ENCODE measurements at regions not wholly inside any gene's neighbourhood (a gene's known extent, or its start where the extent isn't known, plus 50 kb on each side); places are given as distances from the start of the nearest gene placed in this dataset.
"Not testable (repeated sequence)": the region's sequence is repeated elsewhere in the genome, so short reads cannot be mapped to it uniquely, and the experiment has no call there.

DNA sequence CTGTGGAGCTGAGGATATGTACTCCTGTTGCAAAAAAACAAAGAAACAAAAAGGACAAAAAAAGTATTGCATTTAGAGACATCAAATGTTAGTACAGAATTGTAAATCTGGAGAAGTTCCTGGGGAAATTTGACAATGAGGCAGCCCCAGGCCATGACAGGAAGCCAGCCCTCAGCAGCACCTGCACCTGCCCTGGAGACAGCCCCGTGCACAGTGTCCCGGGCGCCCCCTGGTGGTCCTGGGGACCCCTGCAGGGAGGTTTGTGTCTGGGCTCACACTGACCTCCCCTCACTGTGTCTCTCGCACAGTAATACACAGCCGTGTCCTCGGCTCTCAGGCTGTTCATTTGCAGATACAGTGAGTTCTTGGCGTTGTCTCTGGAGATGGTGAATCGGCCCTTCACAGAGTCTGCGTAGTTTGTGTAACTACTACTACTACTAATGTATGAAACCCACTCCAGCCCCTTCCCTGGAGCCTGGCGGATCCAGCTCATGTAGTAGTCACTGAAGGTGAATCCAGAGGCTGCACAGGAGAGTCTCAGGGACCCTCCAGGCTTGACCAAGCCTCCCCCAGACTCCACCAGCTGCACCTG, 590.1 kb downstream of the TMEM121 start:
- peak in 1 of 3 donors; percentile 12 for DNase-seq (ENCODE audit: low read depth in 3 of 3)

DNA sequence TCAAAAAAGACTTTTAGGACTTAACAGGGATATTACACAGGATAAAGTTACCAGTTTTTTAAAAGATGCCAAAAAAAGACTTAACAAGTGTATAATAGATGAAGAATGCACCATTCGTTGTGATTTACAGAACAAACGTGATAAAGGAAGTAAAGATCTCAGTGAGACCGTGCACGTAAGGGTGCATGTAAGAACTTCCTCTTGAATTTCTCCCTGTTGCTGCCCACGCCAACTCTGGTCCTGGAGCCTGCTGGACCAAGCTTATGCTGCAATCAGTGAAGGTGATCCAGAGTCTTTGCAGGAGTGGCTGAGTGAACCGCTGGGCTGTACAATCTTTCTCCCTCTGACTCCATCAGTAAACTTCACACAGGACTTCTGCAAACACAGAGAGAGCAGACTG, 593.7 kb downstream of the TMEM121 start:
- no peak for DNase-seq (ENCODE audit: low read depth in 3 of 3)

DNA sequence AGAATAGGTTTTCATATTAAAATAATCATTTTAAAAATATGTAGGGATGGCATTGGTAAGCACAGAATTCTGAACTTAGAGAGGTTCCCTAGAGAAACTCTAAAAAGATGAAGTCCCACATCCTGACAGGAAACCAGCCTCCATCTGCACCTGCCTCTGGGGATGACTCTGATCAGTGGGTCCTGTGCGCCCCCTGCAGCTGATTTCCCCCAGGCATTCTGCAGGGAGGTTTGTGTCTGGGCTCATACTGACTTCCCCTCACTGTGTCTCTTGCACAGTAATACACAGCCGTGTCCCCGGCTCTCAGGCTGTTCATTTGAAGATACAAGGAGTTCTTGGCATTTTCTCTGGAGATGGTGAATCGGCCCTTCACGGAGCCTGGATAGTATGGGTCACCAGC, 602.9 kb downstream of the TMEM121 start:
- no peak for DNase-seq (ENCODE audit: low read depth in 3 of 3)

DNA sequence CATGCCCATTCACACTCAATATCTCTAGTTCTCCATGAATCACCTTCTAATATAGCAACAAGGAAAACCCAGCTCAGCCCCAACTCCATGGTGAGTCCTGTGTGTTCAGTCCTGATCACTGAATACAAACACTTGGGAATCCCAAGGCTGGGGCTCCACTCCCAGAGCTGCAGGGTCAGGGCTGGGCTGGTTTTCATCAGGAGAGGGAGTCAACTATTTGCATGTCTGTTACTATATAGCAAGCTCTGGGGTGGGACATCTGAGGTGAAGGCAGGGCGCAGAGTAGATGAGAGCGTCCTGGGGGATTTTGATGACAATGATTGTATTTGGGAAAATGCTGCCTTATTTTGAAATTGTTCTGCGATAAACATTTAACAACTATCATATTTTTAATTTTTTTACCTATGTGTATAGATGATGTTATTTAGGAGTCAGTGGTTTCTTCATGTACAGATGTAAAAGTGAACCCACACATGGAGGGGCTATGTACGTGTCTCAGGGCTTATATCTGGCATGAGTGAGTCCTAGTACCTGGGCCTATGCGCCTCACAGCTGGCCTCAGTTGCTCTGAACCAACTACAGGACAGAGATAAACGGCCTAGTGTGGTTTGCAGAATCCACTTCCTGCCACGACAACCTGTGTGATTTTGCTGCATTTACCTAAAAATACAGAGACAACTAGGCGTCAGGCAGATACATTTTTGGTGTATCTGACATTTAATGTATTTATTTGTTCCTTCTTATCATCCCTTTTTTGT, 603.7 kb downstream of the TMEM121 start:
- DNase-seq (ENCODE audit: low read depth in 3 of 3) = not testable (repeated sequence)

DNA sequence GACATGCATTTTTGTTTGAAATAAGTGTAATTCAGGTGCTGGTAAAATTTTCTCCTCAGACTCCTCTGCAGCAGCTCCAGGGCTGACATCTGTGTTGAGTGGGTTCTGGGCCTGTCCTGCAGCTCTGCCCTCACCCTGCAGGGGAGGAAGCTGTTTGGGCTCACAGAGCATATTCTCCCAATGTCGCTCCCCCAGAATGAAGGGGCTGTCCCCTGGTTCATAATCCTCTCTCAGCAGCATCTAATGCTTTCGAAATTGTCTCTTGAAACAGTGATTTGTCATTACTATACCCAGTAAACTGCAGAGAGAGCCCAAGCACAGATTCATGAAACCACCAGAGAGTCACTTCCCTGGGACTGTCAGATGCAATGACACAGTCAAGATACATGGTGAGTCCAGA, 606.7 kb downstream of the TMEM121 start:
- peak in 1 of 3 donors; percentile 32 for DNase-seq (ENCODE audit: low read depth in 3 of 3)

DNA sequence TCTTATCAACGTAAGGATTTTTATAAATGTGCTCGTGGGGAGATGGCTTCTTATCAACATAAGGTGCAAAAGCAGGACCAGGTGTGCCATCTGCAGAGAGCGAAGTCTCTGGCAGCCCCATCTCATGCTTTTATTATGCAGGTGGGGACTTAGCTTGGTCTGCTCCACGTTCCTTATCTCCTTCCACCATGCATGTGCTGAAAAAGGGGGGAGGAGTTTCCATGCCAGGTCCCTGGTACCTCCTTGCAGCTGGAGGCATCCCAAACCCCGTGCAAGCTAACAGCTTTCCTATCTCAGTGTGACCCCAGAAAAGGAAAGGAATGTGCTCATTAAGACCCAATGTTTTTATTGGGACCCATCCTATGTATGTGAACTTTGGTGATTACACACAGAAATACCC, 608.5 kb downstream of the TMEM121 start:
- DNase-seq (ENCODE audit: low read depth in 3 of 3) = no peak

DNA sequence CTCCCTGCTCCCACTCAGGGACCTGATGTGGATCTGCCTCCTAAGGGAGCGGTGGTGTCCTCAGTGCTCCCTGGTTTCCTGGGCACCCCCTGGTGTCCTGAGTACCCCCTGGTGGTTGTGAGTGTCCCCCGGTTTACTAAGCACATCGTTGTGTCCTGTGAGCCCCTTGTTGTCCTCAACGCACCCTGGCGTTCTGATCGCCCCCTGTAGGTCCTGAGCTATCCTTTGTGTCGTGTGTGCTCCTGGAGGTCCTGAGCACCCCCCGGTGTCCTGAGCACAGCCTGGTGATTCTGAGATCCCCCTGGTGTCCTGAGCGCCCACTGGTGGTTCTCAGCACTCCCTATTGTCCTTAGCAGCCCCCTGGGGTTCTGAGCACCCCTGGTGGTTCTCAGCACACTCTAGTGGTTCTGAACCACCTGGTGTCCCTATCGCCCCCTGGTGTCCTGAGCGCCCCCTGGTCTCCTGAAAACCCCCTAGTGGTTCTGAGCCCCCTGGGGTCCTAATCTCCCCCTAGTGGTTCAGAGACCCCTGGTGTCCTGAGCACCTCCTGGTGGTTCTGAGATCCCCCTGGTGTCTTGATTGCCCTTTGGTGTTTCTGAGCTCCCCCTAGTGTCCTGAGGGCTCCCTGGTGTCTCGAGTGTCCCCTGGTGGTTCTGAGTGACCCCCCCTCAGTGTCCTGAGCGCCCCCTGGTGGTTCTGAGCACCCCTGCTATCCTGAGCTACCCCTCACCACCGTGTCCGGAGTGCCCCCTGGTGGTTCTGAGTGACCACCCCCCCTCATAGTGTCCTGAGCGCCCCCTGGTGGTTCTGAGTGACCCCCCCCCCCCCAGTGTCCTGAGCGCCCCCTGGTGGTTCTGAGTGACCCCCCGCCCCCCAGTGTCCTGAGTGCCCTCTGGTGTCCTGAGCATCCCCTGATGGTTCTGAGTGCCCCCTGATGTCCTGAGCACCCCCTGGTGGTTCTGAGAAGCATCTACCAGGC, 615.1 kb downstream of the TMEM121 start:
- peak; percentile 53 to 61 (median 59) for DNase-seq (ENCODE audit: low read depth in 3 of 3)

DNA sequence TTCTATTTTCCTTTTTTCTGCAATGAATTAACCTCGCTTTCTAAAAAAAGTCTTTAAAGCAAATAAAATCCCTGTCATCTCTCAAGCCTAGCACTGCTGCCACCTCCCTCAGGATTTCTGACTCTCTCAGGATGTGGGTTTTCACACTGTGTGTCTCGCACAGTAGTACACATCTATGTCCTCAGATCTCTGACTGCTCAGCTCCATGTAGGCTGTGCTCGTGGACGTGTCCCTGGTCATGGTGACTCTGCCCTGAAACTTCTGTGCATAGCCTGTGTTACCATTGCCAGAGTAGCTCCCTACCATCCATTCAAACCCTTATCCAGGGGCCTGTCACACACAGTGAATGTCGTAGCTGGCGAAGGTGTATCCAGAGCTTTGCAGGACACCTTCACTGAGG, 619.3 kb downstream of the TMEM121 start:
- not testable (repeated sequence) for DNase-seq (ENCODE audit: low read depth in 3 of 3)

DNA sequence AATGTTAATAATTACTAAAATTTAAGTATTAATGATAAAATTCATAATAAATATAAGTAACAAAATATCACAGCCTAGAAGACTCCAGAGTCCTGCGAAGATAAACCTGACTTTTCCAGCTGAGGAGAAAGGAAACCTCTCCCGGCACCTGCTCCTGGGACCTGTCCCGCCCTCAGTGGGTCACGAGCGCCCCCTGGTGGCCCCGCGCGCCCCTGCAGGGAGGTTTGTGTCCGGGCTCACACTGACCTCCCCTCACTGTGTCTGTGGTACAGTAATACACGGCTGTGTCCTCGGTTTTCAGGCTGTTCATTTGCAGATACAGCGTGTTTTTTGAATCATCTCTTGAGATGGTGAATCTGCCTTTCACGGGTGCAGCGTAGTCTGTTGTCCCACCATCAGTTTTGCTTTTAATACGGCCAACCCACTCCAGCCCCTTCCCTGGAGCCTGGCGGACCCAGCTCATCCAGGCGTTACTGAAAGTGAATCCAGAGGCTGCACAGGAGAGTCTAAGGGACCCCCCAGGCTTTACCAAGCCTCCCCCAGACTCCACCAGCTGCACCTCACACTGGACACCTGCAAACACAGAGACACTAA, 627.1 kb downstream of the TMEM121 start:
- DNase-seq (ENCODE audit: low read depth in 3 of 3) = peak; percentile 45 to 84 (median 81)

DNA sequence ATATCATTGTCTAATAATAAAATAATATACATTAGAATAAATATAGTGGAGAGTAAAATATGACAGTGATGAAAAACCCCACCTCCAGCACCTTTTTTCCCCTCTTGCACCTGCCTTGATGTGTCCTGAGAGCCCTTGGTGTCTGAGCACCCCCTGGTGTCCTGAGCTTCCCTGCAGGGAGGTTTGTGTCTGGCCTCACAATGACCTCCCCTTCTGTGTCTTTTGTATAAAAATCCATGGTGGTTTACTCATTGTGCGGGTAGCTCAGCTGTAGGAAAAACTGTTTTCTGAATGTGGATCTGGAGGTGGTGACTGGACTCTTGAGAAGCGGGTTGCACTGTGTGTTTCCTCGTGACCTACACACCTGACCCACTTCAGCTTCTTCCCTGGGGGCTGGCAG, 636.9 kb downstream of the TMEM121 start:
- DNase-seq (ENCODE audit: low read depth in 3 of 3) = no peak

DNA sequence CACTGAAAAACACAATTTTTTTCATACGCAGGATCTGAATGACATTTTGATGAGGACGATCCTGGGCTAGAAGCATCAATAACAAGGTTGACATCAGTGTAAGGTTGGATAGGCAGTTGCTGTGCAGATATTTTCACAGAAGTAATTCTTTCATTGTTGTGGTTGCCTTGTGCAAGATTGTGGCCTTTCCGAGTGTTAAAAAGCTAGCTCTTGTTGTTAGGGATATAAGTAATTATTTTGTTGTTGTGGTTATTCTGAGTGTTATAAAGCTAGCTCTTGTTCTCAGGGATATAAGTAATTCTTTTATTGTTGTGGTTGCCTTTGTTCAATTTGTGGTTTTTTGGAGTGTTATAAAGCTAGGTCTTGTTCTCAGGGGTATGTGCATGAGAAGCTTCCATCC, 637.4 kb downstream of the TMEM121 start:
- not testable (repeated sequence) for DNase-seq (ENCODE audit: low read depth in 3 of 3)

DNA sequence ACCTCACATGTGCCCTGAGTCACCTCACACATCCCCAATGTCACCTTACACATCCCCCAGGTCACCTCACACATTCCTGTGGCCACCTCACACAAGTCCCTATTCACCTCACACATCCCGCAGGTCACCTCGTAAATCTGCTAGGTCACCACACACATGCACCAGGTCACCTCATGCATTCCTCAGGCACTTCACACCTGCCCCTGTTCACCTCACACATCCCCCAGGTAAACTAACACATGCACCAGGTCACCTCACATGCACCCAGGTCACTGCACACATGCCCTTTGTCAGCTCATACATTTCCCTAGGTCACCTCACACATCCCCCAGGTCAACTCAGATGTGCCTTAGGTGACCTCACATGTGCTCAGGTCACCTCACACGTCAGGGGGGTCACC, 639.8 kb downstream of the TMEM121 start:
- DNase-seq (ENCODE audit: low read depth in 3 of 3) = no peak

DNA sequence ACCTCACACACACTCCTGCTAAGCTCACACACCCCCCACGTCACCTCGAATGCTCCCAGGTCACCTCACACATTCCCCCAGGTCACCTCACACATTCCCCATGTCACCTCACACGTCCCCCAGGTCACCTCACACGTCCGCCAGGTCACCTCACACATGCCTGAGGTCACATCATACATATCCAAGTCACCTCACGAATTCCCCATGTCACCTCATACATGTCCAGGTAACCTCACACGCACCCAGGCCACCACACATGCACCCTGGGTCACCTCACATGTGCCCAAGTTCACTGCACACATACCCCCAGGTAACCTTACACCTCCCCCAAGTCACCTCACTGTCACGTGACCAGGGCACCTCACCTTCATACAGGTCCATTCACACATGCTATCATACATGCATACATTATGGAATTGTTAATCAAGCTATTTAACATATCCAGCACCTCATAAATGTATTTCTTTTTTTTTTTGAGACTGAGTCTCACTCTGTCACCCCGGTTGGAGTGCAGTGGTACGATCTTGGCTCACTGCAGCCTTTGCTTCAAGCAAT, 640.3 kb downstream of the TMEM121 start:
- no peak for DNase-seq (ENCODE audit: low read depth in 3 of 3)

DNA sequence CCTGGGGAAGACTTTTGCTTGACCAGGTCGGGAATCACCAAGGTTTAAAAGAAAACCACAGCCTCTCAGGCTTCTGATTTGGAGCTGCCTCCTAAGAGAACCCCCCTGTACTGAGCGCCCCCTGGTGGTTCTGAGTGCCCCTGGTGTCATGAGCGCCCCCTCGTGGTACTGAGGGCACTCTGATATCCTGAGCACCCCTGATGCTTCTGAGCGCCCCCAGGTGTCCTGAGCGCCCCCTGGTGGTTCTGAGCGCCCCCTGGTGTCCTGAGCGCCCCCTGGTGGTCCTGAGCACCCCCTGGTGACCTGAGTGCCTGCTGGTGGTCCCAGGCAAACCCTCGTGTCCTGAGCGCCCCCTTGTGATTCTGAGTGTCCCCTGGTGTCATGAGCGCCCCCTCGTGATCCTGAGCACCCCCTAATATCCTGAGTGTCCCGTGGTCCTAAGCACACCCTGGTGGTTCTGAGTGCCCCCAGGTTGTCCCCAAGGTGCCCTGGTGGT, 643.8 kb downstream of the TMEM121 start:
- peak; percentile 63 to 74 (median 69) for DNase-seq (ENCODE audit: low read depth in 3 of 3)

DNA sequence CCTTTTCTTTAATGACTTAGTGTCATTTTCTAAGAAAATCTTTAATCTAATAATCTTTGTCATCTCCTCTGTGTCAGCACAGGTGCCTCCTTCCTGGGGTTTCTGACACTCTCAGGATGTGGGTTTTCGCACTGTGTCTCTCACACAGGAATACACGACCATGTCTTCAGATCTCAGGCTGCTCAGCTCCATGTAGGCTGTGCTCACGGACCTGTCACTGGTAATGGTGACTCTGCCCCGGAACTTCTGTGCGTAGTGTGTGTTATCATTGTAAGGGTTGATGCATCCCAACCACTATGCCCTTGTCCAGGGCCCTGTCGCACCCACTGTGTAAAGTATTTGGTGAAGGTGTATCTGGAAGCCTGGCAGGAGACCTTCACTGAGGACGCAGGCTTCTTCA, 647.8 kb downstream of the TMEM121 start:
- DNase-seq (ENCODE audit: low read depth in 3 of 3) = peak in 2 of 3 donors; percentile 23 to 31

DNA sequence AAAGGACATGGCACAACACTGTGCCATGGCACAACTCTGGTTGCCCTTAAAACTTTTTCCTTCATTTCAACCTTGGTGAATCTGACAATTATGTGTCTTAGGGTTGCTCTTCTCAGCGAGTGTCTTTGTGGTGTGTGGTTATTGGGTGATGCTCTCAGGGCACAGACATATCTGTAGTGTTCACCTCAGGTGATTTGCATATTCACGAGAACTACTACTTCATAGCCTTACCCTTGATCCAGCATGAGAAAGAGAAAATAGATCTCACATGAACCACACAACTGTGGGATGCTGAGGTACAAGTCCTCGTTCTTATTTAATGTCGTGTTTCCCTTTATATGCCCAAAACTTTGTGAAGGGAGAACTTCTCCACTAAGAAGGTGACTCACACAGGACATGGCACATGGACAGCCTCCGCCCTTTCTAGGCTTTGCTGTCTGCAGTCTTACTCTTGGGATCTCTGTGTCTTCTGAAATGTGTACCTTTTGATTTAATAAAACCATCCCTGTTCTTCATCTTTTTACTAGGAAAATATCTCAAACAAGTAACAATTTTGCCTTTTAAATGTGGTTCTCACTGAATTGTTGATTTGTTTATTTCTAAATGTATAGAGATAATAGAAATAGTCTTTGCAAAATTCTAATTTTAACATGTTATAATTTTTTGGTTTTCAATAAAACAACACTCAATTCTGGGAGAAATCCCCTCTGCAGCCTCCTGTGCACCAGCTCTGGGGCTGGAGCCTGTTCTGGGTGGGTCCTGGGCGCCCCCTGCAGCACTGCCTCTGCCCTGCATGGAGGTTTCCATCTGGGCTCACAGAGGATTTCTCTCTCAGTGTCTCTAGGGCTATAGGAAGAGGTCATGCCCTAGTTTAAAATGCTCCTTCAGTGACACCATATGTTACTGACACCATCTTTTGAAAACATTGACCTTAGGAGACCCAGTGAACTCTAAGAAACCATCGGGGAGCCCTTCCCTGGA, 651.2 kb downstream of the TMEM121 start:
- DNase-seq (ENCODE audit: low read depth in 3 of 3) = peak in 1 of 3 donors; percentile 32

DNA sequence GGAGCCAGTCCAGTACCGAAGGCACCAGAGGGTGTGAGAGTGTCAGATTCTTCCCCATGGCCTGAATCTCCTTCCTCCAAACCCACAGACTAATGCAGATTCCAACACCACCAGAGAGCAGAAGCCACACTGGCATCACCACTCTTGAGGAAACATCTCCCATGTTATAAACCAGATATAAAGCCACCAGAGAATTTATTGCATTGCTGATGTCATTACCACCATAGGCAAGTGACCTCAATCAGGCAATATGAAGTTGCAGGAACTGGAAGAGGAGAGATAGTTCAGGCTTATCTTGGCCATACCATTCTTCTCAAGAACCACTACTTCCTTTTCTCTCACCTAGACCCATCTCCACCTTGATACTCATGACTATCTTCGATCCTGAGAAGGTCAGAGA, 653.4 kb downstream of the TMEM121 start:
- DNase-seq (ENCODE audit: low read depth in 3 of 3) = no peak

DNA sequence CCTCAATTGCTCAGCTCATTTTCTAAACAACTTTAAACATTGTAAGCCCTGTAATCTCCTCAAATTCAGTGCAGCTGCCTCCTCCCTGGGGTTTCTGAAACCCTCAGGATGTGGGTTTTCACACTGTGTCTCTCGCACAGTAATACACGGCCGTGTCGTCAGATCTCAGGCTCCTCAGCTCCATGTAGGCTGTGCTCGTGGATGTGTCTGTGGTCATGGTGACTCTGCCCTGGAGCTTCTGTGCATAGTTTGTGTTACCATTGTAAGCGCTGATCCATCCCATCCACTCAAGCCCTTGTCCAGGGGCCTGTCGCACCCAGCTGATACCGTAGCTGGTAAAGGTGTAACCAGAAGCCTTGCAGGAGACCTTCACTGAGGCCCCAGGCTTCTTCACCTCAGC, 658.4 kb downstream of the TMEM121 start:
- peak; percentile 29 to 44 (median 40) for DNase-seq (ENCODE audit: low read depth in 3 of 3)

DNA sequence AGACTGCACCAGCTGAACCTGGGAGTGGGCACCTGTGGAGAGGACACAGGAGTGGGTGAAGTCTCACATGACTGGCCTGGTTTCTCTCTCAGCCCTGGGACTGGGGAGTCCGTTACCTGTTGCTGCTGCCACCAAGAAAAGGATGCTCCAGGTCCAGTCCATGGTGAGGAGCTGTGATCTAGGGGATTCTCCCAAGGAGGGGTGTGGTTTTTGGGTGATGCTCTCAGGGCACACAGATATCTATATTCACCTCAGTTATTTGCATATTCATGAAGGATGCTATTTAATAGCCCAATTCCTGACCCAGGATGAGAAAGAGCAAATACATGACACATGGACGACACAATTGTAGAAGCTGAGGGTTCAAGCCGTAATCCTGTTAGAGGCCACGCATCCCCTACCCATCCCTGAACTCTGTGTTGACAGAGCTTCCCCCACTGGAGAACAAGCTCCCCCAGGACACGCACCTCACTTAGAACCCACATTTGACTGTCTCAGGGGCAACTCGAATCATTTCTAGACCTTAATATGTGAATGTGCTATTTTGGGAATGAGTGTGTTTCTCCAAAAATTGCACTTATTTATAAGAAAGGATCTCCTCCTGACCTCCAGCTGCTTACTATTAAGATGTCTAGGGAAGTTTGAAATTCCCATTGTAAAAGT, 658.9 kb downstream of the TMEM121 start:
- DNase-seq (ENCODE audit: low read depth in 3 of 3) = not testable (repeated sequence)

DNA sequence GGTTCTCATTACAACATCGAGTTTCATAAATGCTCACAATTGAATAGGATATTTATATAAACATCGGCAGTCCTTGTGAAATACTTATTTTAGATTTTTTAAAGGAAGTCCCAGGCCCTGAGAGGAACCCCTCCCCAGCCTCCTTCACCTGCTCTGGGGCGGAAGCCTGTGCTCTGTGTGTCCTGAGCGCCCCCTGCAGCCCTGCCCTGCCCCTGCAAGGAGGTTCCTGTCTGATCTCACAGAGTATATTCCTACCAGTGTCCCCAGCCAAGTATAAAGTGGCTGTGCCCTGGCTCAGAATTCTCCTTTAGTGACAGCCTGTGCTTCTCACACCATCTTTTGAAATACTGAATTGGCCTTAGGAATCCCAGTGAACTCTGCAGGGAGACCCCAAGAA, 659.5 kb downstream of the TMEM121 start:
- DNase-seq (ENCODE audit: low read depth in 3 of 3) = peak; percentile 27 to 52 (median 32)

Measured in stimulated activated CD4-positive, alpha-beta T cell treated with anti-CD3 and anti-CD28 coated beads, TNF-alpha, amount 100 ng/mL, for 48 hours (primary cell).